GM21786 (cell line): ENCODE measurements at regions not wholly inside any gene's neighbourhood (a gene's known extent, or its start where the extent isn't known, plus 50 kb on each side); places are given as distances from the start of the nearest gene placed in this dataset.

Experiments
- ATAC-seq: cut with Tn5 transposase; IDR thresholded peaks from one replicate; pipeline ENCODE4 v1.9.1; 2021; ENCODE audit not compliant: unreplicated experiment

- no peak for ATAC-seq
Measured at GRCh38 chr9:7403839-7404487, 395.6 kb downstream of the DMAC1 start.

- no peak for ATAC-seq
Measured at GRCh38 chr9:7403028-7403389, 396.6 kb downstream of the DMAC1 start.

GRCh38 chr9:7402334-7403027, 397.1 kb downstream of the DMAC1 start:
- no peak for ATAC-seq

- ATAC-seq = no peak
Measured at GRCh38 chr9:7401116-7401515, 398.5 kb downstream of the DMAC1 start.

GRCh38 chr9:7394002-7394774, 405.4 kb downstream of the DMAC1 start:
- no peak for ATAC-seq

GRCh38 chr9:7392148-7392547, 407.4 kb downstream of the DMAC1 start:
- no peak for ATAC-seq

- ATAC-seq = no peak
Measured at GRCh38 chr9:7388755-7389154, 410.8 kb downstream of the DMAC1 start.

GRCh38 chr9:7387840-7388239, 411.7 kb downstream of the DMAC1 start:
- no peak for ATAC-seq

GRCh38 chr9:7382304-7382703, 417.3 kb downstream of the DMAC1 start:
- ATAC-seq = no peak

- no peak for ATAC-seq
Measured at GRCh38 chr9:7377489-7377888, 422.1 kb downstream of the DMAC1 start.

GRCh38 chr9:7376833-7377232, 422.7 kb downstream of the DMAC1 start:
- no peak for ATAC-seq

GRCh38 chr9:7376213-7376612, 423.4 kb downstream of the DMAC1 start:
- no peak for ATAC-seq

- ATAC-seq = no peak
Measured at GRCh38 chr9:7375013-7375511, 424.5 kb downstream of the DMAC1 start.

- ATAC-seq = no peak
Measured at GRCh38 chr9:7370988-7371387, 428.6 kb downstream of the DMAC1 start.

- ATAC-seq = no peak
Measured at GRCh38 chr9:7370381-7370780, 429.2 kb downstream of the DMAC1 start.

GRCh38 chr9:7369384-7369821, 430.2 kb downstream of the DMAC1 start:
- no peak for ATAC-seq

GRCh38 chr9:7368410-7369292, 430.9 kb downstream of the DMAC1 start:
- ATAC-seq = no peak

- ATAC-seq = no peak
Measured at GRCh38 chr9:7367726-7368125, 431.9 kb downstream of the DMAC1 start.

- no peak for ATAC-seq
Measured at GRCh38 chr9:7366121-7366520, 433.5 kb downstream of the DMAC1 start.

GRCh38 chr9:7363777-7364477, 435.7 kb downstream of the DMAC1 start:
- ATAC-seq = no peak
